AG09309 (cell line): ENCODE measurements at regions not wholly inside any gene's neighbourhood (a gene's known extent, or its start where the extent isn't known, plus 50 kb on each side); places are given as distances from the start of the nearest gene placed in this dataset.

Experiments used
- DNase-seq: peaks from one replicate; pipeline ENCODE4 v3.0.0-alpha.2; 2010; ENCODE audit warnings: low read depth
- H3K4me3 ChIP-seq: 2 replicates; pipeline ENCODE4 v1.5.1; 2011; ENCODE audit warnings: mild to moderate bottlenecking, low read depth, low read length, moderate library complexity; ENCODE audit not compliant: control insufficient read depth
- TF ChIP-seq, protein P1 (sequence below): IDR thresholded peaks from 2 replicates; pipeline ENCODE4 v1.5.1; 2011; ENCODE audit warnings: mild to moderate bottlenecking, low read depth, low read length, inconsistent platforms; ENCODE audit not compliant: insufficient read depth, control insufficient read depth; ENCODE audit errors: missing control alignments

- TF ChIP-seq, protein P1, sequence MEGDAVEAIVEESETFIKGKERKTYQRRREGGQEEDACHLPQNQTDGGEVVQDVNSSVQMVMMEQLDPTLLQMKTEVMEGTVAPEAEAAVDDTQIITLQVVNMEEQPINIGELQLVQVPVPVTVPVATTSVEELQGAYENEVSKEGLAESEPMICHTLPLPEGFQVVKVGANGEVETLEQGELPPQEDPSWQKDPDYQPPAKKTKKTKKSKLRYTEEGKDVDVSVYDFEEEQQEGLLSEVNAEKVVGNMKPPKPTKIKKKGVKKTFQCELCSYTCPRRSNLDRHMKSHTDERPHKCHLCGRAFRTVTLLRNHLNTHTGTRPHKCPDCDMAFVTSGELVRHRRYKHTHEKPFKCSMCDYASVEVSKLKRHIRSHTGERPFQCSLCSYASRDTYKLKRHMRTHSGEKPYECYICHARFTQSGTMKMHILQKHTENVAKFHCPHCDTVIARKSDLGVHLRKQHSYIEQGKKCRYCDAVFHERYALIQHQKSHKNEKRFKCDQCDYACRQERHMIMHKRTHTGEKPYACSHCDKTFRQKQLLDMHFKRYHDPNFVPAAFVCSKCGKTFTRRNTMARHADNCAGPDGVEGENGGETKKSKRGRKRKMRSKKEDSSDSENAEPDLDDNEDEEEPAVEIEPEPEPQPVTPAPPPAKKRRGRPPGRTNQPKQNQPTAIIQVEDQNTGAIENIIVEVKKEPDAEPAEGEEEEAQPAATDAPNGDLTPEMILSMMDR, result no peak
- no peak overlapping the region for H3K4me3 ChIP-seq
- DNase-seq, result no peak
These were observed 591.2 kb downstream of the ZBBX start for GRCh38 chr3:166788936-166789335.

DNA sequence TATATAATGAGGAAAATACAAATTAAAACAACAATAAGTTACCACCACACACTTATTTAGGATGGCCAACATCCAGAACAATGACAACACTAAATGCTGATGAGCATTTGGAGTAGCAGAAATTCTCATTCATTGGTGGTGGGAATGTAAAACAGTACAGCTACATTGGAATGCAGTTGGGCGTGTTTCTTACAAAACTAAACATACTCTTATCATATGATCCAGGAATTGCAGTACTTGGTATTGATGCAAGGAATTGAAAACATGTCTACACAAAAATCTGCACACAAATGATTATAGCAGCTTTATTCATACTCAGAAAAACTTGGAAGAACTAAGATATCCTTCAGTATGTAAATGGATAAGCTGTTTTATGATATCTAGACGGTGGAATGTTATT is 594.2 kb downstream of the ZBBX start:
- H3K4me3 ChIP-seq, result no peak overlapping the region
- DNase-seq, result no peak
- TF ChIP-seq, protein P1, result no peak

DNA sequence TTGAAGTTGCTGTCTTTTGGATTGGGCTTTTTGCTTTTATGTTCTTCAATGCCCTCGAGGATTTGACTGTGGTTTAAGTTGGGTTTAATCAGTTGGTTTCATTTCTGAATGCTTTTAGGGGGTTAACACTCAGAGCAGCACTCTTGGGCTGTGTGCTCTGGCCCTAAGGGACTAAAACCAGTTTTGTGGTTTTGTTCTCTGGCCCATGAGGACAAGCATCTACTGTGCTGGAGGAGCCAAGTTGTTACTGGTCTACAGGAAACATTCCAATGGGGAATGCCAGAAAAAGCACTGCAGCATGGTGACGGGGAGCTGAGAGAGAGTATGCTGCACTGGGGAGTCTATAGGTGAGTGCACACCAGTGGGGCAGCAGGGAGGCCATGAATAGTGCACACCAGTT is 596.9 kb downstream of the ZBBX start:
- no peak overlapping the region for H3K4me3 ChIP-seq
- TF ChIP-seq, protein P1, result no peak
- no peak for DNase-seq

GRCh38 chr3:166764698-166765318 is 615.3 kb downstream of the ZBBX start:
- TF ChIP-seq, protein P1, result no peak
- no peak overlapping the region for H3K4me3 ChIP-seq
- no peak for DNase-seq

DNA sequence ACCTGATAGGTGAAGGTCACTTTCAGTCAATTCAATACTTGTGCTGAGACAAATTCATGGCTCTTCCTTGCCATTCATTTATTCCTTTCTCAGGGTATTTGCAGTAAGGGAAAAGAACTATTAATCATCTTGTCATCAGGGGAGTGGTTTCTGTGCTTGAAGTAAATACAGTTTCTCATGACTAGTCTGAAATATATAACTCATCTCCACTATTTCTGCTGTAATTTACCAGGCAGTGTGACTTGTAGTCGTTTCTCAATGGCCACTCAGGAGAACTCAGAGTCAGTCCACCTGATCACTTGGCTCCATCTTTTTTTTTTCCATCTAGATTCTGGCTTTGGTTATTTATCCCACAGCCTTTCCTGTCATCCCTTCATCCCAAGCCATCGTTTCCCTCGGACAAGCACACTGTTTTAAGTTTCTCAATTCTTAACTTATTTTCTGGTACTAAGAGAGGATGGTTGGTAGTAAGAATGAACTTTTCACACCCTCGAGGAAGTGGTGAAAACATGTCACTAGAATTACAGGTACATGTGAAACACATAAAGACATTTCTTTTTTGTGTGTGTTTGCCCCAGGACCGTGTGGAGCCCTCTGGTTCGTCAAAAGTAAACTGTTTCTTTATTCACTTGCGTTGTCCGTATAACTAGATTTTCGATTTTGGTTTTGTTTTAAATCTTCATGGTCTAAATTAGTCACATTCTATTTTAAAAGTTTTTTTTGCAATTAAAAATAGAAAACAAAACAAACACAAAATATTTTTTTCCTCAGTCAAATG is 620.2 kb downstream of the ZBBX start:
- TF ChIP-seq, protein P1, result no peak
- H3K4me3 ChIP-seq, result no peak overlapping the region
- DNase-seq, result no peak

GRCh38 chr3:166752214-166752613 is 627.9 kb downstream of the ZBBX start:
- DNase-seq, result no peak
- TF ChIP-seq, protein P1, result no peak
- H3K4me3 ChIP-seq, result no peak overlapping the region
